ENCODE measurements at regions not wholly inside any gene's neighbourhood (a gene's known extent, or its start where the extent isn't known, plus 50 kb on each side); places are given as distances from the start of the nearest gene placed in this dataset.
"Not testable (repeated sequence)": the region's sequence is repeated elsewhere in the genome, so short reads cannot be mapped to it uniquely, and the experiment has no call there.

DNA sequence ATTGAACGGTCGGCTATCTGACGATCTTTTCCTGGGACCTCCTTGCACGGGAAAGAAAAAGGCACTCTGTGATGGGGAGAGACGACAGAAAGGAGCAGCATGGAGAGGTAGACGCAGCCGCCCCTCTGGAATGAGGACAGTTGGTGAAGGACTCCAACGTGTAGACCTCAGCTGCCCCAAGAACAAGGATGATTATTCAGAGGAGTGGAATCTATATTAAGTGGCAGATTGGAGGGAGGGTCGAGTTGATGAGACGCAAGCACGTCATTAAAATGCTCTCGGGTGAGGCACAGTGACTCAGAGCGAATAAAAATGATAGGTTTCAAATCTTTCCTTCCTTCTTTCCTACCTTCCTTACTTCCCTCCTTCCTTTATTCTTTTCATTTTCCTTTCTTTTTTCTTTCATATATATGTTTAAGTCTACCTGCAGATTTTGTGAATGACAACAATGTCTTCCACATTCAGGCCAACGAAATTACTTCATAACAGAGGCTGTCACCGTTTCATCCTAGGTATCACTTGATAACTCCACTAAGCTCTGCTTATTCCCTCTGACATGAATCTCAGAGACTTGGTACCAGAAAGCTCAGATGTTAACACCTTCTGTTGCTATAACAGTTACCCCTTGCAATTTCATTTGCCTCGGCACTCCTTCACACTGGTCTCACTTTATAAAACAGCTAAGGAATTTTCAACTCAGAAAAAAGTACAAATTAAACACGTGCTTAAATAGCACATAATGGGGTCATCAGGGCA, 110.0 kb upstream of the PPARGC1A start:
- DNase-seq (ENCODE audit: low spot score) = no peak

DNA sequence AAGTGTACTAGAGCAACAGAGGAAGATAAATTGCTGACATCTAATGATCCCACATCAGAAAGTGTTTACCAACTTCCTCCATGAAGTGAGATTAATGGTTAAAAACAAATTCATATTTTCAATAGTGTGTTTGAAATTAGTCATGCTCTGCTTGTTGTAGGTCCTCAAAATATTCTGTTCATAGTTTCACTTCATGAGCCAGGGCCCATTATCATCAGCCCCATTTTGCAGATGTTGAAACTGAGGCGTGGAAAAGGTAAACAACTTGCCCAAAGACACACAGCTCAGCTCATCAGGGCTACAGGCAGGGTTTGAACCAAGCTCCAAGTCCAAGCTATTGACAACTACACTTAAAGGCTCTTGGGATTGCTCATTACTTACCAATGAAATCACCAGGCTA, 103.5 kb upstream of the PPARGC1A start:
- no peak for DNase-seq (ENCODE audit: low spot score)

DNA sequence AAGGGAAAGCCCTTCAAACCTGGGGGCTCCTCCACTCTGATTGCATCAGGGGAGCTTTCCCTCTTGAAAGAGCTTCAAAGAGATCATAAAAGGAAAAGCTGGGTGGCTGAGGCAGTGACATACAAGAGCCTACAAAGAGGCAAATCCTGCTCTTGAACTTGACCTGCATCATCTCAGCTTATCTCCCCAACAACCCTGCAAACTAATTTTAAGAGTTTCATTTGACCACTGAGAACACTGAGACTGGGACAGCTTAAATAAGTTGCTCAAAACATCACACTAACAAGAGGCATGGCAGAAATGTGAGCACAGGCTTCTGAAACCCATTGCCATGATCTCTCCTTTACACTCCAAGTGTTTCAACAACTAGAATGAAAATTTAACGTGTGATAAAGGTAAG, 101.6 kb upstream of the PPARGC1A start:
- no peak for DNase-seq (ENCODE audit: low spot score)

DNA sequence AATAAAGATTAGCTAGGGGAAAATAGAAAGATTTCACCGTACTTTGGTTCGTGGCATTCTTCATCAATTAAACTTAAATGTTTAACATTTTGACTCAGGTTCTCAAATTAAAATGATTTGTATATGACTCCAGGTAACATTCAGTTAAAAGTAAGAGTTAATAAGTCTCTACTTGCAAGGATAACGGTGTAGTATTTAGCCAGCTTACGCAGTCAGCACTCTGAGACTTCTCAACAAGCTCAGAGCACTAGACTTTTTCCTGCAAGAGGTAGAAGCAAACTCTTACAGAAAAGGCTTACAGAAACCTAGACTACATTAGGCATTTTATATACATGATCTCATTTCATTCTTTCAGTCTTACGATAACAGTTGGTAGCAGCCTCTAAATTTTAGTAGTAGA, 96.4 kb upstream of the PPARGC1A start:
- DNase-seq (ENCODE audit: low spot score) = no peak

DNA sequence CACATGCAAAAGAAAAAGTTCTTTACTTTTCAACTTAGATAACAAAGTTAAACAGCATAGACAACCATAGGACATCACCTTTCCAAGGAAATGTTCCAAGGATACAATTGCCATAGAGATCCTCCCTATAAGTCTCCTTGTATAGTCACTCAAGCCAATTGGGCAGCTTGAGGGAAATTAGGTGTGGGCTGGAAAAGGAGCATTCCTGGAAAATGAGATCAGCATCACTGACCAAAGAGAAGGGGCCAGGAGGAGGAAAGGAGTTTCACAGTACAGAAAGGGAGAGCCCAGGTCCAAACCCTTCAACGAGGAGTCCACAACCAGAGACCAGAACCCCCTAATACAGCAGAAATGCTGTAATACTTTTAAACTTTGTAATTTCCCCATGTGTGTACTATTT, 91.5 kb upstream of the PPARGC1A start:
- DNase-seq (ENCODE audit: low spot score) = no peak

DNA sequence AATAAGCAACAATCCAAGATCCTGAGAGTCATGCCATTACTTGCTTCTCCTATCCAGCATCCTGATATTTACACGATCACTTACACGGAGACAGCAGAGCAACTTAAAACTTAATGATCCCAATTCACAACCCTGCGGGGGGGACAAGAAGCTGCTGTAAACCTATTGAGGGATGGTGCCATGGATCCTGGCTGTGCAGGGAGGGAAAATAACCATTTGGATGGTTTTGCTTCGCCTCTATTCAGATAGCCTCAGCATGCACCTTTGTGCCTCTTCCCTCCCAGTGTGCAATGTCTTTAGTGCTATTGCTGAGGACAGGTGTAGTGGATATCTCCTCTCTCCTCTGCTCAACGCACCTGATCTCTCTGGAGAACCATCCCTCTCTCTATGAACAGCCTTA, 89.7 kb upstream of the PPARGC1A start:
- DNase-seq (ENCODE audit: low spot score) = no peak

DNA sequence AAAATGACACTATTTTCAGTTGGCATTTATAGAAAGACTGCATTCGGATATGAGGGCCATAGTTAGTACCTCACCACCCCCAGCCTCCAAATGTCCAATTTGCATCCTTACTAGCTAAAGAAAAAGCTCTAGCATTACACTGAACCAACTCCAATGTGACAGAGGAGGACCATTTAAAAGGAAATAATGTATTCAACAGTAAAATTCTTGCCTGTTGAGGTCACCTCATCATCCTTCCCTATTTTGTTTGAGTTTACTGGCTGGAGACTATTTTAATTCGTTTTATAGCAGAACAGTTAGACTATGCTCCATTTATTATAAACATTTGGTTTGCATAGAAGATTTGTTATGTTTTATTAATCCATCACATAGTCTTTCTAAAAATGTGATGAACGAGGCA, 88.2 kb upstream of the PPARGC1A start:
- no peak for DNase-seq (ENCODE audit: low spot score)

DNA sequence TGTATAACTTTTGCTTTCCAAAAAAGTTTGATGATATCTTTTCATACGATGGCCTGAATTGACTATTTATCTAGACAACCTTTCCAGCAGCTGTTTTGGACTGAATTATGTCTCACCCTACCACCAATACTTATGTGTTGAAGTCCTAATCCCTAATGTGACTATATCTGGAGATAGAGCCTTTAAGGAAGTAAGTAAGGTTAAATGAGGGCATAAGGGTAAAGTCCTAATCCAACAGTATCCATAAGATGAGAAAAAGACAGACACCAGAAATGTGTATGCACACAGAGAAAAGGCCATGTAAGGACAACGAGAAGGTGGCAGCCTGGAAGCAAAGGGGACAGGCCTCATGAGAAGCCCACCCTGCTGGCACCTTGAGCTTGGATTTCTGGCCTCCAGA, 86.6 kb upstream of the PPARGC1A start:
- DNase-seq (ENCODE audit: low spot score) = no peak

DNA sequence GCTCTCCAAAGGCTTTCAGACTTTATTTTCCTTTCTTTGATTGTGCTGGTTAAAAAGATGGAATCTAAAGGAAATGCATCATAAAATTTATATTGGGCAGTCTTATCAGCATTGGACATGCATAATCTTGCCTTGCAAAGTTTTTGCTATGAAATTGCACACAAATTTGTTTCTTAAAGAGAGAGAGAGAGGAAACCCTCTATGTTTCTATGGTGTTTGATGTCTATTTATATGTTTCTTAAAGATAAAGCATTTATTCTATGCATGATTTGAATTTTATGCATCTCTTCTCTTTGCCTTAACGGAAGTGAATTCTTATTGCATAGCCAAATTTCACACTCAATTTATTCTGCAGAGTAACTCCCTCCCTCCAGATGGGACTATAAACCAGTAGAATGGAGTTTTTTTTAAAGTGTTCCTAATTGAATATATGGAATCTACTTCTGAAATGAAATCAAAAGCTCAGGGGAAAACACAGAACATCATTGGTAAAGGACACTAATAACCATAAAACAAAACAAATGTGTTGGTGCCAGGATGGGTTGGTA, 83.5 kb upstream of the PPARGC1A start:
- no peak for DNase-seq (ENCODE audit: low spot score)

DNA sequence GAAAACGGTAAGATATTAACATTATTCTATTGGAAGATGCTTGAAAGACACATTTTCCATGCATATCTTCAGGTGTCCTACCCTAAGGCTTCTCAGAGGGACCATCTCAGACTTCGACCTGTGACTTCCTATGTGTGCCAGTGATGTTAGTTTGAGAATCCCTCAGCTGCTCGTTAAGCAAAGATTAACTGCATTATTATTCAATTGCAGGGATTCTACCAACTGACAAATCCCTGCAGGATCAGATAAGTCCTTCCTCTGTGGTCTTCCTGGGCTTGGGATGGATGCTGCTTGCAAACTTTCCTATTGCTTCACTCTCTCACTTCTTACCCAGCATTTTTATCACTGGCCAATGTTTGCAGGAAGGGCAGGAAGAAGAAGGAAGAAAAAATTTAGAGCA, 83.0 kb upstream of the PPARGC1A start:
- DNase-seq (ENCODE audit: low spot score) = no peak

DNA sequence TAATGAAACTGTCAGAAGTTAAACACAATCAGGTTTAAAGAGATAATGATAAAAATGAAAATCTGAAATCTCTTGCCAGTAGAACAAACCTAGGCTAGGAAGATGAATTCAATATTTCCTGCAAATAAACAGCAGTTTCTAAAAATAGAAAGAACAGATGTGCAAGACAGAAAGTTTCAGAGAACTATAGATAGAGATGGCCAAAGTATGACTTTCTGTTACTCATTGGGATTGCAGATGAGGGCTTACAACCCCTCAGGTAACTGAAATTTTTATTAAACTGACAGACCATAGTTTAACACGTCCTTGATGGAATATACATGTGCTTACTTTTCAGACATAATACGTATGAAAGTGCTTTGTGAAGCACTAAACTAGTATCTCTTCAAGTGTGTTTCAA, 82.3 kb upstream of the PPARGC1A start:
- no peak for DNase-seq (ENCODE audit: low spot score)

DNA sequence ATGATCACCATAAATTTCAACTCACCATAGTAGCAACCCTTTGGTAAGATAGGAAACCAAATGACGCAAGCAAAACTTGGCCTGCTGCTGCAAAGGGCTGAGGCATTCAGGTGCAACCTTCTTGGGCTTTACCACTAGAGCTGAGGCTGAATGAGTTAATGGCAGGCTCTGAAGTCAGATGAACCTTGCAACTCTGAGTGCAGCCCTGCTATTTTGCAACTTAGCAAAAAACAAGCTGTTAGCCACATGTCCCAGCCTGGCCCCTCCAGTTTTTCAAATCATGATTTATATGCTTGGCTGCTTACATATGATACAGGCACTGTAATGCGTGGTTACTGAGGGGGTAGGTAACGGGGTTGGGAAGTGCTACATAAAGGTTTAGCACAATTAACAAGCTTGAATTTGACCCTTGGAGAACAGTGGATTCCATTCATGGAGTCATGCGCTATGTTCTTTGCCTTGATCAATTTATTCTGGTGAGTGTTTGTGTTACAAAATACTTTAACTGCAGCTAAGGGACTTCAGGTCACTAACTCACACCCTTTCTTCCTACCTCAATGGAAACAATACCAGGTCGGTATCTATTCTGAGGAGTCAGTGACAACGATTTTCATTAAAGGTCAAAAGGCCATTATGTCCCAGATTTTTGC, 80.5 kb upstream of the PPARGC1A start:
- no peak for DNase-seq (ENCODE audit: low spot score)

DNA sequence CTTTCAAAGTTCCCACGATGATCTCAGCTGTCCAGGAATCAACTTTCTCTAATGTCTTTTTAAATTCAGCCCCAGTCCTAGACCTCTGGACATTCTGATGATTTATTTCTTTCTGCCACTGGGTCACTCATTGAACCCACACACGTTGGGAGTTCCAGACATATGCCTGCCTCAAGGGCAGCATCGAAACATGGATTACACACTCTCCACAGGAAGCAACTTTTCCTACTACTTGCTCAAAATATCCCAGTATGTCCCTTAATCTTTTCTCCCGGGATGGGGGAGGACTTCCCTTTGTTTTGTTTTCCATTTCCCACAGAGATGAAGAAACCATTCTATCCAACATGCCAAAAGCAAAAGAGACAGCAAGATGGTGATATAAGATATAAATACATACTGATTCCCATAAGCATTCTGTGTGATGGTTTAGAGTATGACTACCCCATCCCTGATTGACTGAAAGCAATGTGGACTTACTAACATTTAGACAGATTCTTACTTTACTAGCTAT, 79.8 kb upstream of the PPARGC1A start:
- DNase-seq (ENCODE audit: low spot score) = no peak

DNA sequence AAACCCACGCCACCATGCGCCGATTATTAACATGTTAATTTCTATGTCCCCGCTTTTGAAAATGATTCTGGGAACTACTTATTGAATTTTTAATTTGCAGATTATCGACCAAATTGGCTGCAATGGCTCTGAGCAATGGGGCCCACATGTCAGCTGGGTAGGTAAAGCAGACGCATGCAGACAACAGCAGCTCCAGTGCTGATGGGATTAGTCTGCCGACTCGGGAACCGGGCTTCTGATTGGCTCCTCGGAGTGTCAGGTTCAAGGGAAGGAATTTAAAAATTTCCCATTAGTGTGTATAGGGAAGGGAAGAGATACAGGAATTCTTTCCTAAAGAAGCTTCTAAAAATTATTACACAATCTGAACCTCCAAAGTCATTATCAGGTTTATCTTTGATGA, 77.4 kb upstream of the PPARGC1A start:
- no peak for DNase-seq (ENCODE audit: low spot score)

DNA sequence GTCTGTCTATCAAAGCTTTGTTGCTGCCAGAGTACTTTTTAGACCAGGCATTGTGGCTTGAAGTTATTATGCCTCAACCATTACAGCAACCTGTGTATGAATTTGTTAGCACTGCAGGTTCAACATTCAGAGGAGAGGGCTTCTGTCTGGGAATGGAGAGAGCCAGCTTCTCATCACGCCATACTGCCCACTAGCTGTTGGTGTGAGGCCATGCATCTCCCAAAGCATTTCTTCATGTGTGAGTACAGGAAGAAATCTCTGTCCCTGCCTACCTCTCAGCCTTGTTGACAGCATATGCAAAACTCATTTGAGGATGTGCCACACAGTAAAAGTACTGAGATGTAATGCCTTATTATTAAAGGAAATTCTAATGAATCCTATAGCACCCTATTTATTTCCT, 76.9 kb upstream of the PPARGC1A start:
- DNase-seq (ENCODE audit: low spot score) = no peak

DNA sequence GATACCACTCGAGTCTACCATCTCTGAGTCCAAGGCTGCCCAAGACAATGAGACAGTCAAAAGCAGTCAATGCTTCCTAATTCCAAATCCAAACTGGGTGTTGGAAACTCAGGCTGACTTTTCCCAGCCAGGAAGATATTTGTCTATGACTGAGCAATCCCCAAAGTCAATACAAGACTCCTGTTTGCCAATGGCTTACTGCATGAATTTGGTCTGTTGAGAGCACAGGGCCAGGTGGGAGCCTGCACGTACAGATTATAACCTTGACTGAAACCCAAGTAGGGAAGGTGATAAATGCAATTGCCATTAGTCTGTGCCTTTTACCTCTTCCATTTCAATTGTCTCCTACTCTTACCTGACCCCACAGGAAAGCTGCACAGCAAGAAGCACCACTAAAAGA, 72.6 kb upstream of the PPARGC1A start:
- no peak for DNase-seq (ENCODE audit: low spot score)

DNA sequence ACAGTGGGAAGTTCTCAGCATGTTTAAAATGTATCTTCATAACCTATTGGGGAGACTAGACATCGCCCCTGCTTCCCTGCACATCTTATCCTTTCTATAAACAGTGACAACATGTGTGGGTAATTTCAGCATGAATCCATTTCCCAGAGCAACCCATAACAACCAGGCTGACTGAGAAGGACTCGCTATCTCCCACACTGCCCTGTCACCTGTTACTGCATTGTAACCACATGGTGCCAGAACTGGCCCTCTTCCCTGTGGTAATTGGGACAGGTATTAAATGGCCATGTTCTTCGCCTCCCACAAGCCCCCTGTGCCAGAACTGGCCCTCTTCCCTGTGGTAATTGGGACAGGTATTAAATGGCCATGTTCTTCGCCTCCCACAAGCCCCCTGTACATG, 71.5 kb upstream of the PPARGC1A start:
- not testable (repeated sequence) for DNase-seq (ENCODE audit: low spot score)

DNA sequence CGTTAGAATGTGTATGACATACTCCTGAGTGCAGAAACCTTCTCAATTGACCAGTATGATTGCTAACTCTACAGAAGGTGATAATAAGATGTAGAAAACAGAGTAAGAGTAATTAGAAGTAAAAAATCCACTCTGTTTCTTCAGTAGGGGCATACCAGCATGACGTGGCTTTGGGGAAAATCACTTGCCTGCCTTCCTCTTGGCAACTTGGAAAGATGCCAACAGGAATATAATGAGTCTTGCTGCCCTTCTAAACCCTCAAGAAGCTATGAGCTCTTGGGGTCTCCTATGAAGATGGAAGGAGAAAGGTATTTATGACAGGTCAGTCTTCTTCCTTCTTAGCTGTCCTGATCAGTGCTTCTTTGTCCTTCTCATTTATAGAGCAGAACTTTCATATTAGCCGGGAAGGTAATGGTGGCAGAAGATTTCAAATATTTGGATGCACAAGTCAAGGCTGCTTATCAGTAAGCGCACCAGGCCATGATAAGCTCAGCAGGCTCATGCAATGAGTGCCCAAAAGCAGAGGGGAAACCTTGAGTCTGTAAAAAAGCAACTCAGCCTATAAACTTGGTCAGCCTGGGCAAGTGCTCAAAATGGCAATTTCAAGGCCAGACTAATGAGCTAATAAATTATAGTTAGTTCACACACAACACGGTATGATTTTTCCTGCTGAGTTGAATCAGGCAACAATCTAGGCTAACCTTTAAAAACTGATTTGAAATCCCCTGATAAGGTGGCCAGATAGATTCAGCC, 69.7 kb upstream of the PPARGC1A start:
- DNase-seq (ENCODE audit: low spot score) = no peak

DNA sequence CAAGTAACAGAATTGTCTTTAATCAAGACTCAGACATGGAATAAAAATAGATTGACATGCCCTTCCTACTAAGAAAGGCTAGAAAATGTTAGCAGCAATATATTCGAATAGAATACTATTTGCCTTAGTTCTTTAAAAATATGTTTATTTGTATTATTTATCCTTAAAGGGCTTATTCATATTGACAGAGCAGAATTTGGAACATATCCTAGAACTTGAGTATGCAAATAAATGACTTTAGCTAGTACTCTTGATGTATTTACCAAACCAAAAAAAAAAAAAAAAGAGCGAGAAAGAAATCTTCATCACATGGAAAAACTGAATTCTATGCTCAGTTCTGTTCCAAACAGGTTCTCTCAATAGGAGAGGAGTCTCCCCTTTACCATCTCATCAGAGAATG, 68.9 kb upstream of the PPARGC1A start:
- DNase-seq (ENCODE audit: low spot score) = no peak

DNA sequence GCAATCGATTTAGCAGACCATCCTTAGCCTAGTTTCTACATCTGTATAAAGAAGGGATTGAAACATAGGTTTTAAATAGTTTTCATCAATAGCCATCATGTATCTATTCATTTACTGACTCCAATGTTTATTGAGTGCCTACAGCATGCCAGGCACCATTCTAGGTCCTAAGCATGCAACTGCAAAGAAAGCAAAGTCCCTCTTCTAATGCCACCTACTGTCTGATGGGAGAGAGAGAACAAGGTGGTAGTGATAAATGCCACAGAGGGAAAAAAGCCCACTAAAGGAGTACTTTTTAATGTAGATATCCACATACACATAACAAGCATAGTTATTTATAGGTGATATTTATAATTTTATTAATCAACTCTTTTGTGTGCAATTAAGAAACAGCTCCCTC, 67.6 kb upstream of the PPARGC1A start:
- DNase-seq (ENCODE audit: low spot score) = no peak

DNA sequence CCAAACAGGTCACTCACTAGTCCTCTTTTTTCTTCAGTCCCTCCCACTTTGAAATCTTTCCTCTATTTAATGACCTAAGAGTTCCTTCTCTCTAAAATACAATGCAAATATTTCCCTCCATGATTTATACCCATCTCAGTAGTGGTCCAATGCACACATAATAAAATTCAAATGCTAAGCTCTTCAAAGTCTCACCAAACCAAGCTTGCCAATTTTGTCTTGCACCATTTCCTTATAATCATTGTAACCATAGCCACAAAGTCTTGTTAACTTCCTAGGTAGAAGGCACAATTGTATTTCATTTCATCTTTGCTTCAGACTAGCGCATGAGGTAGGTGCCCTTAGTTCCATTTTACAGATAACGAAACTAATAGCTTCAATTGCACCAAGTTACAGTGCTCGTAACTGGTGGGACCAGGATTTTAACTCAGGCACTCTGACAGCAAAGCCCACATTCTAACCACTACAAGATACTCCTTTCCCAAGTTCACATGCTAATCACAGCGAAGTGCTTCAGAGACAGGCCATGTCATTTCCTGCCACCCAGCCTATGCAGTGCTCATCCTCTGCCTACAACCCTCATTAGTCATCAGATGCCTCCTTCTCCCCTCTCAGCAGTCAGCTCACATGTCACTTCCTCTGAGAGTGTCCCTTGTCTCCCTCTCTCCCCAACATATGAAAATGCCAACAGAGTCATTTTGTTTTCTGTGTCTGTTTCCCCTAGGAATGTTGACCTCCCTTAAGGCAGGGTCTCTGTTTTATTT, 66.9 kb upstream of the PPARGC1A start:
- no peak for DNase-seq (ENCODE audit: low spot score)

DNA sequence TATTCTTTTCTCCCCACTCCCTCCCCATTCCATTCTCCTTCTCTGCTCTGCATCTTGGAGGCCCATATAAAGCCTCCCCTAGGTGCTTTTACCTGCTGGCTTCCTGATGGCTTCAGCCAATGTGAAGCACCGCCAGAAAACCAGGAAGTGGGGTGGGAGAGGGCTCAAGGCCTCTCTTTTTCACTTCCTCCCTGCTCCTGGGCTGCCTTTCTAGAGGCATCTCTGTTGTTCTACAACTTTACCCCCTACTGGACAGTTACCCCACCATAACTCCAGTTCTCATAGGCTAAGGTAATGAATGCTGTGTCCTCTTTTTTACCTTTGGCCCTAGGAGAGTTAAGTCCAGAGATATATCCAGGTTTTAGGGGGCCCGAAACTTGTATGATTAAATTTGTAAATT, 62.4 kb upstream of the PPARGC1A start:
- no peak for DNase-seq (ENCODE audit: low spot score)
